ENCODE measurements at regions not wholly inside any gene's neighbourhood (a gene's known extent, or its start where the extent isn't known, plus 50 kb on each side); places are given as distances from the start of the nearest gene placed in this dataset.

GRCh38 chr14:38904959-38905358, 198.1 kb downstream of the SEC23A start:
- Histone ChIP-seq H3K79me2 (ENCODE audit: low read length) (no peaks in the 10 kb centered on the region), H3K27me3 (ENCODE audit: low read depth, low read length) (no peaks in the 10 kb centered on the region), H3K4me1 (ENCODE audit: low read length) (no peaks in the 10 kb centered on the region), H3K9ac (ENCODE audit: low read length) (no peak overlapping the region), H4K20me1 (ENCODE audit: insufficient read depth, low read length) (no peaks in the 10 kb centered on the region), H3K36me3 (replicated peaks; ENCODE audit: low read depth, low read length) (no peaks in the 10 kb centered on the region), H3K4me3 (ENCODE audit: low read length) (no peak overlapping the region), H3K9me3 (ENCODE audit: insufficient read depth, low read length) (no peaks in the 10 kb centered on the region), H2AFZ (ENCODE audit: low read depth, low read length) (no peak overlapping the region), H3K27ac (ENCODE audit: low read length) (no peak overlapping the region), H3K4me2 (ENCODE audit: low read length) (no peak overlapping the region)
- no peak for TF ChIP-seq EZH2phosphoT487 (IDR thresholded peaks at IDR 0.05; ENCODE audit: low read depth)
- no peak for TF ChIP-seq CTCF (IDR thresholded peaks at IDR 0.05; ENCODE audit: low read depth, low read length)

- TF ChIP-seq EZH2phosphoT487 (IDR thresholded peaks at IDR 0.05; ENCODE audit: low read depth): no peak
- TF ChIP-seq CTCF (IDR thresholded peaks at IDR 0.05; ENCODE audit: low read depth, low read length): no peak
- Histone ChIP-seq H3K27ac (ENCODE audit: low read length) (no peak overlapping the region), H3K27me3 (ENCODE audit: low read depth, low read length) (no peaks in the 10 kb centered on the region)
Measured at GRCh38 chr14:38901791-38902190, 201.2 kb downstream of the SEC23A start.

GRCh38 chr14:38900887-38901286, 202.1 kb downstream of the SEC23A start:
- no peaks in the 10 kb centered on the region for H3K4me1 ChIP-seq (ENCODE audit: low read length)
- no peak overlapping the region for H3K27ac ChIP-seq (ENCODE audit: low read length)
- H2AFZ ChIP-seq (ENCODE audit: low read depth, low read length): no peak overlapping the region
- H3K79me2 ChIP-seq (ENCODE audit: low read length): no peaks in the 10 kb centered on the region
- no peaks in the 10 kb centered on the region for H3K9me3 ChIP-seq (ENCODE audit: insufficient read depth, low read length)
- H3K4me2 ChIP-seq (ENCODE audit: low read length): no peak overlapping the region
- TF ChIP-seq CTCF (IDR thresholded peaks at IDR 0.05; ENCODE audit: low read depth, low read length) (no peak), EZH2phosphoT487 (IDR thresholded peaks at IDR 0.05; ENCODE audit: low read depth) (no peak)
- H3K4me3 ChIP-seq (ENCODE audit: low read length): no peak overlapping the region
- H3K27me3 ChIP-seq (ENCODE audit: low read depth, low read length): no peaks in the 10 kb centered on the region
- no peak overlapping the region for H3K9ac ChIP-seq (ENCODE audit: low read length)
- no peaks in the 10 kb centered on the region for H3K36me3 ChIP-seq (replicated peaks; ENCODE audit: low read depth, low read length)
- no peaks in the 10 kb centered on the region for H4K20me1 ChIP-seq (ENCODE audit: insufficient read depth, low read length)

More at GRCh38 chr14:38901791-38902190, 201.2 kb downstream of the SEC23A start:
- H2AFZ ChIP-seq (ENCODE audit: low read depth, low read length): no peak overlapping the region
- H3K79me2 ChIP-seq (ENCODE audit: low read length): no peaks in the 10 kb centered on the region
- no peak overlapping the region for H3K4me3 ChIP-seq (ENCODE audit: low read length)
- no peaks in the 10 kb centered on the region for H4K20me1 ChIP-seq (ENCODE audit: insufficient read depth, low read length)
- no peaks in the 10 kb centered on the region for H3K9me3 ChIP-seq (ENCODE audit: insufficient read depth, low read length)
- no peak overlapping the region for H3K4me2 ChIP-seq (ENCODE audit: low read length)
- H3K9ac ChIP-seq (ENCODE audit: low read length): no peak overlapping the region
- no peaks in the 10 kb centered on the region for H3K4me1 ChIP-seq (ENCODE audit: low read length)
- H3K36me3 ChIP-seq (replicated peaks; ENCODE audit: low read depth, low read length): no peaks in the 10 kb centered on the region

DNA sequence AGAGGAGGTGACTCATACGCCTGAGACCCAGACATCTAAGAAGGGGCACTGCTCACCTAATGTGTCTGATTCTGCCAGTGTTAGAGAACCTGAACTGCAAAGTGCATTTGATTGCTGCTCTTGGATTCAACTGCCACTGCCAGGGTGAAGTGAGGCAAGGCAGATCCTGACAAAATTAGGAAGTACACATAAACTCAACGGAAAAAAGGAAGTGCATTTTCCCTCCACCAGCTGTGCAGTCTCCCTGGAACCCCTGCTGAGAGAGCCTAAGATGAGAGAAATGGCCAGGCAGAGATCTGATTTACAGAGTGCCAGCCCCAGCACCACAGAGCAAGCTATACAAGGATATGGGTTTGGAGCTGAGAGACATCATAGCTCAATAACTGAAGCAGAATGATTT, 215.3 kb downstream of the SEC23A start:
- H3K4me1 ChIP-seq (ENCODE audit: low read length): no peaks in the 10 kb centered on the region
- TF ChIP-seq CTCF (IDR thresholded peaks at IDR 0.05; ENCODE audit: low read depth, low read length) (no peak), EZH2phosphoT487 (IDR thresholded peaks at IDR 0.05; ENCODE audit: low read depth) (no peak)
- no peaks in the 10 kb centered on the region for H4K20me1 ChIP-seq (ENCODE audit: insufficient read depth, low read length)
- no peak overlapping the region for H3K9ac ChIP-seq (ENCODE audit: low read length)
- H3K27me3 ChIP-seq (ENCODE audit: low read depth, low read length): no peaks in the 10 kb centered on the region
- no peaks in the 10 kb centered on the region for H3K36me3 ChIP-seq (replicated peaks; ENCODE audit: low read depth, low read length)
- no peak overlapping the region for H2AFZ ChIP-seq (ENCODE audit: low read depth, low read length)
- no peak overlapping the region for H3K4me3 ChIP-seq (ENCODE audit: low read length)
- H3K27ac ChIP-seq (ENCODE audit: low read length): no peak overlapping the region
- H3K79me2 ChIP-seq (ENCODE audit: low read length): no peaks in the 10 kb centered on the region
- no peaks in the 10 kb centered on the region for H3K9me3 ChIP-seq (ENCODE audit: insufficient read depth, low read length)
- H3K4me2 ChIP-seq (ENCODE audit: low read length): no peak overlapping the region

All from OCI-LY3 (cell line).